Esophagus muscularis mucosa (tissue), 4 donors: ENCODE measurements at regions not wholly inside any gene's neighbourhood (a gene's known extent, or its start where the extent isn't known, plus 50 kb on each side); places are given as distances from the start of the nearest gene placed in this dataset.

Experiments
- DNase-seq: peaks from one replicate; pipeline ENCODE4 v3.0.0-alpha.2; 2017; ENCODE audit errors: extremely low spot score
- H3K27ac ChIP-seq, 4 donors: fragments of 200-600 bp; sonication (generic); replicated peaks in 1 of 4; 1 replicate in 3 of 4; 2 replicates in 1 of 4; pipeline ENCODE4 v1.5.1; 2016 to 2019; ENCODE audit warnings: mild to moderate bottlenecking in 1 of 4
- H3K27me3 ChIP-seq, 4 donors: fragments of 200-600 bp; sonication (generic); one replicate each; pipeline versions ENCODE4 v1.5.1 to v1.6.0; 2016 to 2019
- H3K36me3 ChIP-seq, 4 donors: fragments of 200-600 bp; sonication (generic); one replicate each; pipeline ENCODE4 v1.5.1; 2016 to 2019
- H3K4me1 ChIP-seq, 4 donors: fragments of 200-600 bp; sonication (generic); one replicate each; pipeline ENCODE4 v1.5.1; 2016 to 2019
- H3K4me3 ChIP-seq, 4 donors: fragments of 200-600 bp; sonication (generic); 1 replicate in 2 of 4; 2 replicates in 2 of 4; pipeline ENCODE4 v1.5.1; 2016 to 2019; ENCODE audit warnings: mild to moderate bottlenecking in 4 of 4, moderate library complexity in 1 of 4
- H3K9me3 ChIP-seq, 4 donors: fragments of 200-600 bp; sonication (generic); 1 replicate in 3 of 4; 2 replicates in 1 of 4; pipeline ENCODE4 v1.5.1; 2016 to 2019
- CTCF ChIP-seq, 3 experiments: fragments of 200-600 bp in 2 of 3; fragments of 450-650 bp in 1 of 3; sonication (generic) in 2 of 3; IDR thresholded peaks; one replicate each; pipeline ENCODE4 v1.5.1; 2017 to 2019; ENCODE audit warnings: antibody characterized with exemption in 3 of 3, mild to moderate bottlenecking in 2 of 3, moderate library complexity in 1 of 3
- EP300 ChIP-seq: sonication (generic); formaldehyde crosslinking; IDR thresholded peaks from one replicate; pipeline ENCODE4 v1.6.1; 2017; ENCODE audit warnings: antibody characterized with exemption
- POLR2A ChIP-seq: fragments of 450-650 bp; IDR thresholded peaks from one replicate; pipeline ENCODE4 v1.6.1; 2017; ENCODE audit warnings: antibody characterized with exemption, moderate library complexity, mild to moderate bottlenecking, low read depth
- POLR2AphosphoS5 ChIP-seq, 2 donors: sonication (generic); formaldehyde crosslinking; IDR thresholded peaks; one replicate each; pipeline ENCODE4 v1.6.1; 2017; ENCODE audit warnings: antibody characterized with exemption in 2 of 2
- WGBS: methylation state at CpG from one replicate; pipeline ENCODE4 v1.1.5; 2018; 5-methylcytosine and 5-hydroxymethylcytosine counted together
- intact Hi-C: fragments of 100-400 bp; cut with DNase I; formaldehyde crosslinking; loops from one replicate; pipeline ENCODE4 v1.15.1; 2023

DNA sequence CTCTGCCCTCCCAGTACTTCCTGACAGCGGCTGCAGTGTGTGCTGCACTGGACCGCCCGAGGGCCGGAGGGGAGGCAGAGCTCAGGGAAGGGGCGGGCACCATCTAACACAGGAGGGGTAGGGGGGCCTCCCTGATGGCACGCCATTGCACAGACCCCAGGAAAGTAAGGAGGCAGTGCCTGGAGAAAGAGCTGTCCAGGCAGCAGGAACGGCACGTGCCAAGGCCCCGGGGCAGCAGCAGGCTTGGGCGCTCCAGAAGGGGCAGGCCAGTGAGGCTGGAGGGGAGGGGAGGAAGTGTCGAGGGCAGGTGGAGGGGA lies 110.7 kb downstream of the CRYAA start:
- TF ChIP-seq EP300 (no peak), POLR2AphosphoS5 (IDR thresholded peaks at IDR 0.05) (no peak), CTCF (IDR thresholded peaks at IDR 0.05) (no peak), POLR2A (no peak)
- Histone ChIP-seq H3K27ac (no peak overlapping the region), H3K4me3 (no peak overlapping the region), H3K4me1 (peaks cover 0 to 15% (median 10%) of the 10 kb centered on the region in 4 donors), H3K36me3 (no peaks in the 10 kb centered on the region), H3K27me3 (peaks cover 0 to 53% (median 0%) of the 10 kb centered on the region in 4 donors), H3K9me3 (no peaks in the 10 kb centered on the region)
- no peak for DNase-seq
- intact Hi-C loops = no loop called here
- WGBS = 95% methylated on average over 4 of the region's 11 CpGs

DNA sequence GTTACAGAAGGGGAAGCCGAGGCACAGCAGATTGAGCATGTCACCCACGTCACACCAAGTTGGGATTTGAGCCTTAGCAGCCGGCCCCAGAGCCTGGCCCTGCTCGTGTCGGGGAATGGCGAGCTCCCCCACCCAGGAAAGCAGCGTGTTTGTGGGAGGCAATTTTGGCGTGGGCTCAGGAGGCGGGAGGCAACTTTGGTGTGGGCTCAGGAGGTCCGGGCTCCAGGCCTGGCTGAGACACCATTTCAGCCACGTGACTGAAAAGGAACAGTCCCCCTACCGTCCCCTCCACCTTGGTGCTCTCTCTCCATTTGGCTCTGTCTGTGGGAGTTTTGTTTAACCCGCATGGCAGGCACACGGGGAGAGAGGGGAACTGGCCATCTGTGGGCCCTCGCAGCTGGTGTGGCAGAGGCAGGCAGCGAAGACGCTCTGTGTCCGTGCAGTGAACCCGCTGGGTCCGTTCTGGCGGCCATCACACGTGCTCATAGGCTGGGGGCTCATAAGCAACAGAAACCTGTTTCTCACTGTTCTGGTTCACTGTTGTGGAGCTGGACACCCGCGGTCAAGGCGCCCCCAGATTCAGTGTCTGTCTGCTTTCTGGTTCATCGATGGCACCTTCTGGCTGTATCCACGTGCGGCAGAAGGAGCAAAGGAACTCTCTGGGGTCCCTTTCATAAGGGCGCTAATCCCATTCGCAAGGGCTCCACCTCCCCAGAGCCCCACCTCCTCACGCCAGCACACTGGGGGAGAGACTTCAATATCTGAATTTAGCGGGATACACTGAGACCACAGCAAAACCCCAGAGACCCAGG lies 110.2 kb downstream of the CRYAA start:
- no peak for DNase-seq
- H3K36me3 ChIP-seq = no peaks in the 10 kb centered on the region
- H3K4me3 ChIP-seq = no peak overlapping the region
- intact Hi-C loops = no loop called here
- H3K27ac ChIP-seq = no peak overlapping the region
- no peak for TF ChIP-seq POLR2AphosphoS5 (IDR thresholded peaks at IDR 0.05)
- TF ChIP-seq POLR2A = no peak
- 65% methylated on average over 16 of the region's 32 CpGs for WGBS
- H3K4me1 ChIP-seq = peaks cover 0 to 15% (median 10%) of the 10 kb centered on the region in 4 donors
- H3K9me3 ChIP-seq = no peaks in the 10 kb centered on the region
- H3K27me3 ChIP-seq = peaks cover 0 to 59% (median 0%) of the 10 kb centered on the region in 4 donors

GRCh38 chr21:43278359-43278758 lies 109.6 kb downstream of the CRYAA start:
- peaks cover 0 to 15% (median 10%) of the 10 kb centered on the region in 4 donors for H3K4me1 ChIP-seq
- H3K27ac ChIP-seq = no peak overlapping the region
- DNase-seq = no peak
- peaks cover 0 to 65% (median 0%) of the 10 kb centered on the region in 4 donors for H3K27me3 ChIP-seq
- H3K36me3 ChIP-seq = no peaks in the 10 kb centered on the region
- H3K4me3 ChIP-seq = no peak overlapping the region
- no CpG with 5 or more reads among the region's 12 CpGs for WGBS
- H3K9me3 ChIP-seq = no peaks in the 10 kb centered on the region
- no peak for TF ChIP-seq EP300
- no peak for TF ChIP-seq POLR2A
- TF ChIP-seq CTCF (IDR thresholded peaks at IDR 0.05) = no peak
- TF ChIP-seq POLR2AphosphoS5 (IDR thresholded peaks at IDR 0.05) = no peak
- intact Hi-C loops = no loop called here

GRCh38 chr21:43277481-43278351 lies 108.9 kb downstream of the CRYAA start:
- H3K36me3 ChIP-seq = no peaks in the 10 kb centered on the region
- DNase-seq = no peak
- H3K4me3 ChIP-seq = no peak overlapping the region
- H3K27ac ChIP-seq = no peak overlapping the region
- TF ChIP-seq EP300 (no peak), POLR2A (no peak), POLR2AphosphoS5 (IDR thresholded peaks at IDR 0.05) (no peak), CTCF (IDR thresholded peaks at IDR 0.05) (no peak)
- no peaks in the 10 kb centered on the region for H3K9me3 ChIP-seq
- intact Hi-C loops = no loop called here
- H3K27me3 ChIP-seq = peaks cover 0 to 72% (median 0%) of the 10 kb centered on the region in 4 donors
- WGBS = 54% methylated on average over 29 of the region's 30 CpGs
- peaks cover 0 to 15% (median 10%) of the 10 kb centered on the region in 4 donors for H3K4me1 ChIP-seq

DNA sequence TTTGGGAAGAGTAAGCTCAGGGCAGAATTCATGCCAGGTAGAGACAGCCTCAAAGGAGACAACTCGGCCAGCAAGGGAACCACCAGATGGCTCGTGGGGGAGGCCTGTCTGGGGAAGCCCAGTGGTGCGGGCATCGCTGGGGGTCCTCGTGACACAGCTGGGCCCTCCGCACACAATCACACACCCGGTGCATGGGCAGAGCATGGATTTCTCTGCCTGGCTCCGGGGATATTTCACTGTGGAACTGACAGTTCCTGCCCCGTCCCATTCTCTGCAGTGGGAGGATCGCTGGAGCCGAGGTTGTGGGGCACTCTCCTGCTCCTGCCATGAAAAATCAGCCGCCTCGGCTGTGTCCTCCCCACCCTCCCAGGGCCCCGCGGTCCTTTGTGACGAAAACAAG lies 108.0 kb downstream of the CRYAA start:
- no peak for TF ChIP-seq POLR2A
- TF ChIP-seq CTCF (IDR thresholded peaks at IDR 0.05) = no peak
- no peak for TF ChIP-seq EP300
- TF ChIP-seq POLR2AphosphoS5 (IDR thresholded peaks at IDR 0.05) = no peak
- H3K27ac ChIP-seq = no peak overlapping the region
- H3K27me3 ChIP-seq = peaks cover 0 to 79% (median 0%) of the 10 kb centered on the region in 4 donors
- no peaks in the 10 kb centered on the region for H3K9me3 ChIP-seq
- 75% methylated on average over 11 of the region's 16 CpGs for WGBS
- no peaks in the 10 kb centered on the region for H3K36me3 ChIP-seq
- intact Hi-C loops = no loop called here
- no peak for DNase-seq
- H3K4me3 ChIP-seq = no peak overlapping the region
- H3K4me1 ChIP-seq = peaks cover 0 to 15% (median 10%) of the 10 kb centered on the region in 4 donors
